Effector CD4-positive, alpha-beta T cell (primary cell): ENCODE measurements at regions not wholly inside any gene's neighbourhood (a gene's known extent, or its start where the extent isn't known, plus 50 kb on each side); places are given as distances from the start of the nearest gene placed in this dataset.
"Not testable (repeated sequence)": the region's sequence is repeated elsewhere in the genome, so short reads cannot be mapped to it uniquely, and the experiment has no call there.

Source experiments
- DNase-seq: peaks from one replicate; pipeline ENCODE4 v3.0.0-alpha.2; 2020

- DNase-seq = peak; percentile 39
Measured at GRCh38 chr22:22745225-22746060, 101.0 kb downstream of the GGTLC2 start.

GRCh38 chr22:22746061-22746962 lies 101.9 kb downstream of the GGTLC2 start:
- DNase-seq = no peak

DNA sequence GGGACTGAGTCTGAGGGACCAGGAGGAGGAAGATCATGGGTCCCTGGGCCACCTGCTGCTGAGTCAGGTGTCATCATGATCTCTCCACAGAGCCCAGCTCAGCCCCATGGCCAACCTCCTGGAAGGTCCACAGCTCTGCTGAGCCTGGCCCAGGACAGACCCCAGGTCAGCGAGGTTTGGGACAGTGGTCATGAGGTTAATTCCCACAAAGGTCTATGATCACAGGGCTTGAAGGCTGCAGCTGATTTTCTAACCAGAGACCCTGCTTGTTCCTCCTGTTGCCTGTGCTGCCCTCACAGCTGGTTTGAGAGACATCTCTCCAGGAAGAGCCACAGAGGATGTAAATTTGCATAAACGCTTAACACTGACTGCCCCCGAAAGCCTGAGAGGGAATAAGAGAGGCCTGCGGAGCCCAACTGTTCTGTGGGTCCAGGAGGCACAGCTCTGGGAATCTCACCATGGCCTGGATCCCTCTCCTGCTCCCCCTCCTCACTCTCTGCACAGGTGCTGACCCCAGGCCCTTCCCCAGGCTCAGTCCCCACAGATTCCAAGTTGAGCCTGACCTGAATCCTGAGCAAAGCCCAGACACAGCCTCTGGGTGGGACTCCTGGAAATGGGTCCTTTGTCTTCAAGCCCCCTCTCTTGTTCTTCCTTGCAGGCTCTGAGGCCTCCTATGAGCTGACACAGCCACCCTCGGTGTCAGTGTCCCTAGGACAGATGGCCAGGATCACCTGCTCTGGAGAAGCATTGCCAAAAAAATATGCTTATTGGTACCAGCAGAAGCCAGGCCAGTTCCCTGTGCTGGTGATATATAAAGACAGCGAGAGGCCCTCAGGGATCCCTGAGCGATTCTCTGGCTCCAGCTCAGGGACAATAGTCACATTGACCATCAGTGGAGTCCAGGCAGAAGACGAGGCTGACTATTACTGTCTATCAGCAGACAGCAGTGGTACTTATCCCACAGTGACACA lies 102.8 kb downstream of the GGTLC2 start:
- DNase-seq = no peak

DNA sequence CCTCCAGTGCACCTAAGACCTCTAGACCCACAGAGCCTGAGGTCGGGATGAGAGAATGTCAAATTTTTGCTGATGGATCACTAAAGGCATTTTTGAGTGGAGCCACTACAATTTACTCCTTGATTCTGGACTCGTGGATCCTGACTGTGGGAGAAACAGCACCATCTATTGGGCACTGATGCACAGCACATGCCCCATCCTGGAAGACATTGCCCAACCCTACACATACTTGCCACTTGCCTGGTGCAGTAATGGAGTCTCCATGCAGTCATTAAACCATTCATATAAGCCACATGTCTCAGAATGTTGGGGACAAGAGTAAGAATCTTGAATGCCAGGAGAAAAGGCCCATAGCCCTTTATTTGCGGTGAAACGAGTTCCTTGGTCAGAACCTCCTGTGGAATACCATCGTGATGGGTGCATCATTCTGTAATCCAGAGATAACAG lies 103.9 kb downstream of the GGTLC2 start:
- peak; percentile 19 for DNase-seq

- DNase-seq = no peak
Measured at GRCh38 chr22:22748756-22749155, 104.3 kb downstream of the GGTLC2 start.

GRCh38 chr22:22749167-22749758 lies 104.8 kb downstream of the GGTLC2 start:
- no peak for DNase-seq

- DNase-seq = no peak
Measured at GRCh38 chr22:22750335-22751042, 106.1 kb downstream of the GGTLC2 start.

DNA sequence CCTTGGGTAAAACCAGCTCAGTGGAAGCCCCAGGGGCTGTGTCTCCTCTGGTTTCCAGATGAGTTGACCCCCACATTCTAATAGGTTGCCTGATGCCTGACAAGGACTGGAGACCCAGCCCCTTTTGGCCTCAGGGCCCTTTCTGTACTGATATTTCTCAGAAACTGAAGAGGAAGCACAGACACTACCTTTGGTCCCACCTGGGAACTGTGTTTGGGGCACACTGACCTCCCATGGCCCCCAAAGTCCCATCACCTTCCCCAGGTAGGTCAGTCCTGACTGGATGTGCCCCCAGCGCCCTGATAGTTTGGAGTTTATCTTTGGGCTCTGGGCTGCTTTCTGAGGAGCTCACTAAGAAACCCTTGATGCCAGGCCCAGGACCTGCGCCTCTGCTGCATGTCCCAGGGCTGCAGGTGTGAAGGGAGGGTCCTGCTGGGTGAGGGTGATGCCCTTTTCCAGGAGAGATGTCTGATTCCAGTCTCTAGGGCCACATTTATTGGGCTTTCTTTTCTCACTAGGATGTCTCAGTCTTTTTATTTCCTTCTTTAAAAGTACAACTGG lies 106.7 kb downstream of the GGTLC2 start:
- DNase-seq = no peak

DNA sequence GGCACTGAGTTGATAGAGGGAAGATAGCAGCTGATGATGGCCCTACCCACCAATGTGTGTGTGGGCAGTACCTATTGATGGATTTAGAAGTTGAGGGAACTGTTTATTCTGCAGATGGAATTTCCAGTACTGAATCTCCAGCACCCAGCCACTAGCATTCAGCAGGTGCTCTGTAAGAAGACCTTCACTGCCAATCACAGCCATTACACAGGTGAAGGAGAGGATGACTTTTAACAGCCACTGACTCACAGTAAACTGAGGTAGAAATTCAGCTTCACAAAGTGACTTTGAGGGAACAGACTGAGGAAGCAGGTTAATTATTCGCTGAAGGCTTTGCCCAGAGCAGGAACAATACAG lies 107.8 kb downstream of the GGTLC2 start:
- DNase-seq = no peak

GRCh38 chr22:22752556-22753477 lies 108.4 kb downstream of the GGTLC2 start:
- DNase-seq = no peak

DNA sequence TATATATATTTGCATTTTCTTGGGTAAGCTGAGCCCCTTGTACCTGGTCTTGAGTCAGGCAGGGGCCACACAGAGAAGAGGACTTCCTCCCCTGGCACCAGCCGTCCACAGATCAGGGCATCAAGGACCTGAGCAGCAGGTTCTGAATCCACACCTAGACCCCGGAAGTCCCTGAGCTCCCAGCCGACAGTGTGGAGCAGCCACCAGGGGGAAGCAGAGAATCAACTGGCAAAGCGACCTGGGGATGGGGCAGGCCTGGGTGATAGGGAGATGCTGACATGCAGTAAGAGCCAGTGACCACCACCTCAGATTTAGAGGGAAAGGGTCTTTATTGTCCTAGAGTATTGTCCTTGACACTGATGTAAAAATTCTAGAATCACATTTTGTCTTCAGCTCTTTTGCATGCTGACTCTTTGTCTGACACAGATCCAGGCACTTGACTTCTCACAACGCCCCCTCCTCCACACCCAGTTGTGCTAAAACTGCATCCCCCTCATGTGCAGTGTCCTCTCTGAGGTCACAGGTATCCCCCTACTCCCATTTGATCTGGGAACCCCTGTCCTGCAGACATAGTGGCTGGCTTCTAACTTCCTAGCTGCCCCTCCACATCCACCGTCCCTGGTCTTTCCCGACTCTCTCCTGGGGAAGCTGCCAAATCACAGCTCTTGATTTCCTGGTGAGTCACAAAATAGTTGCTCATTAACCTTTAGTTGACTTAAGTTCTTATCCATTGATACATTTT lies 109.3 kb downstream of the GGTLC2 start:
- DNase-seq = peak; percentile 79

DNA sequence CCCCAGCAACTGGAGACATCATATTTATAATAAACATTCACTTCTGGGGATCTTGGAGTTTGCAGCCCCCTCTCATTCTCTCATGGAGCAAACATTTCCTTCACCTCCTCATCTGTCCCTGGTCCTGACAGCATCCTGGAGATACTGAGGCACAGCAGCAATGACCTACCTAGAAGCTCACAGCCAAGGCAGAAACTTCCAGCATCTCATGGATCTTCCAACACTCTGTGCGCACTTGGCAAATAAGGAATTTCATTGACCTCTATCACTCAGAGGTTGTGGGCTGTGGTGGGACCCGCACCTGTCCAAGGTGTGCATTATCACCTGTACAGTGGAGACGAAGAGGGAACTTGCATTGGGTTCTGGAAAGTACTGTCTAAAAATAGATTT lies 109.8 kb downstream of the GGTLC2 start:
- DNase-seq = no peak

GRCh38 chr22:22754961-22755777 lies 110.8 kb downstream of the GGTLC2 start:
- no peak for DNase-seq

GRCh38 chr22:22755778-22756100 lies 111.3 kb downstream of the GGTLC2 start:
- no peak for DNase-seq

DNA sequence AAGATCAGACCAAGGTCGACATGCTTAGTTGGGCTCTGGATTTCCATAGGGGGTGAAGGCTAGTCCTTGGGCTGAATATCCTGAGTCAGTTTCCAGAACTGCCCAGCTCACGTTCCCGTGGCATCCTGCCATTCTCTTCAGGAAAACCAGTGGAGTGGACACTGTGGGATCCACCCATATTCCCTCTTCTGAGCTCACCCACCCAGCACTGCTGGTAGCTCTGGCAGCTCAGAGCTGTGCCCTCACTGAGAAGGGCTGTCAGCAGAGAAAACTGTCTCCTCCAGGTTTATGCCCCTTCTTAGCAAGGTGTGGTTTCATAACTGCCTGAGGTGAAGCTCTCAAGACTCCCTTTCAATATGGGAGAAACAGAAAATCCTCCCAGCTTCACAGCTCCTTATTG lies 111.7 kb downstream of the GGTLC2 start:
- no peak for DNase-seq

DNA sequence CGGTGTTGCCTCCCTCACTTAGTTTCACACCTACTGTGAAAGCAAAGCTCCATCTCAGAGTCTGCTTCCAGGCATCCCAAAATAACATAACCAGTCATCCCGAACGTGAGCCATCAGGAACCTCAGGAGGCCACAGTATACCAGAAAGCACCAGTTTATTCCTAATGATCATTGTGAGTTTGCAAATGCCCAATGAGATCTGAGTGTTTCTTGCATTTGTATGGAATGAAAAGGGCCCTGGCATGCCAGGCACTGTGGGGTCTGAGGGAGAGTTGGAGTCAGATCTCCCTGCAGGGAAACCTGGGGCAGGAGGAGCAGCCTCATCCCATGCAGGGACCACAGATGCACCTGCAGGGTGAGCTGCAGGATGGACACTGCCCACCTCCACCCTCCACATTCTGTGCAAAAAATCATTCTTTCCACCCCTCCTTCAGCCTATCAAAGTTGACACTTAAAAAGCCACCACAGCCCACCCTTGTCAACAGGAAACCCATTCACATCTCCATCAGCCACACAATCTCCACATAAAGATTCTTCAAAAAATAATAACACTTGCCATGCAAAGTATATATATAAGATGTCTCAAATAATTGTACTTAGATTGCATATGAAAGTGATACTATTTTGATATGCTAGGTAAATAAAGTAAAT lies 112.3 kb downstream of the GGTLC2 start:
- DNase-seq = not testable (repeated sequence)

DNA sequence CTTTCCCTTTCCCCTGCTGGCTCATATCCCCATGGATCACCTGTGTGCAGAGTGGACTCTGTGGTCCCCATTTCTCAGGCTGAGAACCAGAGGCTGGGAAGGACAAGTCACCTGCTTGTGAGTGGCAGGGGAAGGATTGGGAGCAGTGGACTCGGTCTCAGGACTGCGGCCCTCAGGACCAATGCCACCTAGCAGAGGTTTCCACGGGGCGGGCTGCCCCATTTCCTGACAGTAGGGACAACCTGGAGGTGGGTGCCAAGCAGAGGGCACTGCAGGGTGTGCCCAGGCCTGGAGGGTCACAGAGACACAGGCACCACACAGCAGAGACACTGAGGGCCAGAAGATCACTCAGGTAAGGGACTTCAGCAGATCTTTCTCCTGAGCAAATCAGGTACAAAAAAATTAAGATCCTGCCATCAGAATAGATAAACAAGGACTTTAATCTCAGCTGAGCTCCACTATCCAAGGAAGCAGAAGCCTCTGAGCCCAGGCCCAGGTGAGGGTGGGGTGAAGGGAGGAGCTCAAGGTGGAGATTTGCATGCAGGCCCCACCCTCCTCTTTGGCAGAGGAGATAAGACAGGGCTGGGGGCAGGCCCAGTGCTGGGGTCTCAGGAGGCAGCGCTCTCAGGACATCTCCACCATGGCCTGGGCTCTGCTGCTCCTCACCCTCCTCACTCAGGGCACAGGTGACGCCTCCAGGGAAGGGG lies 113.8 kb downstream of the GGTLC2 start:
- not testable (repeated sequence) for DNase-seq
